ENCODE measurements at regions not wholly inside any gene's neighbourhood (a gene's known extent, or its start where the extent isn't known, plus 50 kb on each side); places are given as distances from the start of the nearest gene placed in this dataset.

DNA sequence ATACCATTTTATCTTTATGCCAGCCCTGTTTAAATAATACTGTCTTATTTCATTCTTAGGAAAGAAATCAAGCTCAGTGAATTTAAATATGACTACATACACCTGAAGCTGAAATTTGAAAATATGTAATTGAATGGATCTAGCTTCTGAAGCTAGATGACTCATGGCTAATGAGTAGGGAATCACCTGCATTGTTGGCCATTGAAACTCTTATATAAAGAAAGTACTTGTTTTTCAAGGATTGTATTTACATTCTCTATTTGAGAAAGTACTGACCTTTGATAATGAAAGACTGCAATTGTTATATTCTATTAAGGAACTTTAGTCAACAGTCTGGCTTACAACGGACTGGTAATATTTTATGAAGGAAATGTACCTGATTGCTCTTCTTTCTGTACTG lies 346.7 kb upstream of the LRATD1 start:
- no peak overlapping the region for H3K4me3 ChIP-seq (ENCODE audit: low read depth, low read length)
- H3K36me3 ChIP-seq (replicated peaks): no peaks in the 10 kb centered on the region
- no peak for TF ChIP-seq CTCF (IDR thresholded peaks at IDR 0.05; ENCODE audit: low read depth, low read length, missing control alignments)
- DNase-seq: no peak
- no peaks in the 10 kb centered on the region for H3K27me3 ChIP-seq (replicated peaks)
- H3K27ac ChIP-seq: no peak overlapping the region
- in situ Hi-C loops (cut with HindIII; ENCODE audit: low pct_ligation_motif_present, low sequenced_read_pairs): no loop called here

DNA sequence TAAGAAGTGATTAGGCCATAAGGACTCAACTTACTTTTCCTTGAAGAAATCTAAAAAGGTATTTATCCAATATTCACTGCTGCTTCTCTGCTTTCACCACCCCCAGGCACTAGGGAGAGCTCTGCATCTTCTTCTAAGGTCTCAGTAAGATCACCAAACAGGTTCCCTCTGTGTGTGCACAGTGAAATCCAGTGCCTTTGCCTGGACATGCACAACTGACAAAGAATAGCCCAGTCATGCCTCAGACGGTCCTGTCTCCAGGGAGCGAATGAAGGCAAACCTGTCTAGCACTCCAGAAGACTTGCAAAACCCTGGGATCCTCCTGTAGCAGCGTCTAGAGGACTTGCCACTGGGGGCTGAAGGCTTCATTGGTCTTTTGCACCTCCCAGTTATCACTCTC lies 344.5 kb upstream of the LRATD1 start:
- DNase-seq: no peak
- Histone ChIP-seq H3K36me3 (replicated peaks) (no peaks in the 10 kb centered on the region), H3K4me3 (ENCODE audit: low read depth, low read length) (no peak overlapping the region), H3K27me3 (replicated peaks) (no peaks in the 10 kb centered on the region), H3K27ac (no peak overlapping the region)
- no peak for TF ChIP-seq CTCF (IDR thresholded peaks at IDR 0.05; ENCODE audit: low read depth, low read length, missing control alignments)
- in situ Hi-C loops (cut with HindIII; ENCODE audit: low pct_ligation_motif_present, low sequenced_read_pairs): no loop called here

DNA sequence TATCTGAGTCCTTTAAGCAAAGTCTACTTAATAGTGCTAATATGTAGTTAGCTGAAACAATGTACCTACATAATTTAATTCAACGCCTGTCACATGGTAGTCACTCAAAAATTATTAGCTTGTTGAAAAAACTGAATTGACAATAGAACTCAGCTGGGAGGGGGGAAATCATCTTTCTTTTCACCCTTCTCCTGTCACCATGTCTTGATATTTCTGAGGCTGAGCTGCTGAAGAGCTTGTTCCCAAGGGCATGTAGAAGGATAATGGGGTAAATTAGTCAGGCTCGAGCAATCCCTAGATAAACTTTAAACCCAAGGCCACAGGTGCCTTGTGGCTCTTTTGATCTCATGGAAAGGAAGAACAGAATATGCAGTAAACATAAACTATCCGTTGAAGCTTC lies 339.6 kb upstream of the LRATD1 start:
- TF ChIP-seq CTCF (IDR thresholded peaks at IDR 0.05; ENCODE audit: low read depth, low read length, missing control alignments): no peak
- no peaks in the 10 kb centered on the region for H3K27me3 ChIP-seq (replicated peaks)
- H3K4me3 ChIP-seq (ENCODE audit: low read depth, low read length): no peak overlapping the region
- H3K36me3 ChIP-seq (replicated peaks): no peaks in the 10 kb centered on the region
- no peak overlapping the region for H3K27ac ChIP-seq
- DNase-seq: no peak
- in situ Hi-C loops (cut with HindIII; ENCODE audit: low pct_ligation_motif_present, low sequenced_read_pairs): no loop called here

- Histone ChIP-seq H3K27me3 (replicated peaks) (no peaks in the 10 kb centered on the region), H3K27ac (no peak overlapping the region), H3K4me3 (ENCODE audit: low read depth, low read length) (no peak overlapping the region), H3K36me3 (replicated peaks) (no peaks in the 10 kb centered on the region)
- DNase-seq: no peak
- in situ Hi-C loops (cut with HindIII; ENCODE audit: low pct_ligation_motif_present, low sequenced_read_pairs): no loop called here
- TF ChIP-seq CTCF (IDR thresholded peaks at IDR 0.05; ENCODE audit: low read depth, low read length, missing control alignments): no peak
Measured at GRCh38 chr2:14297340-14297739, 335.2 kb upstream of the LRATD1 start.

GRCh38 chr2:14297906-14298305 lies 334.6 kb upstream of the LRATD1 start:
- in situ Hi-C loops (cut with HindIII; ENCODE audit: low pct_ligation_motif_present, low sequenced_read_pairs): no loop called here
- TF ChIP-seq CTCF (IDR thresholded peaks at IDR 0.05; ENCODE audit: low read depth, low read length, missing control alignments): no peak
- H3K27ac ChIP-seq: no peak overlapping the region

DNA sequence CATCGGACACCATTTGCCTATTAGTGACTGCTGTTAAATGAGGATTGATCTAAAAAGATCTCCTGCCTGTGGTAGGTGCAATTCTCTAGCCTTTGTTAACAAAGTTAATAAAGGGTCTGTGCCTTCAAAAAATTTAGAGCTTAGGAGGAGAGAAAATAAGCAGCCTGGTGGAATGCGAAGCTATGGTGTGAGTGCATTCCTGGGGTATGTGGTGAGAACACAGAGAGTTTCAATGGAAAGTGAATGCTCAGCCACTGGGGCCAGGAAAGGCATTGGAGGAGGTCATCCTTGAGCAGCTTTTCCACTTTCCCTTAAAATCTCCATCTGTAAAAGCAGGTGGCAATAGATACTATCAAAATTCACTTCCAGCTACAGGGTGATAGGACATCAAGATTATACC lies 331.2 kb upstream of the LRATD1 start:
- in situ Hi-C loops (cut with HindIII; ENCODE audit: low pct_ligation_motif_present, low sequenced_read_pairs): no loop called here
- no peak overlapping the region for H3K4me3 ChIP-seq (ENCODE audit: low read depth, low read length)
- no peaks in the 10 kb centered on the region for H3K36me3 ChIP-seq (replicated peaks)
- no peak for TF ChIP-seq CTCF (IDR thresholded peaks at IDR 0.05; ENCODE audit: low read depth, low read length, missing control alignments)
- H3K27me3 ChIP-seq (replicated peaks): no peaks in the 10 kb centered on the region
- H3K27ac ChIP-seq: no peak overlapping the region
- no peak for DNase-seq

More at GRCh38 chr2:14297906-14298305, 334.6 kb upstream of the LRATD1 start:
- Histone ChIP-seq H3K27me3 (replicated peaks) (no peaks in the 10 kb centered on the region), H3K4me3 (ENCODE audit: low read depth, low read length) (no peak overlapping the region), H3K36me3 (replicated peaks) (no peaks in the 10 kb centered on the region)
- DNase-seq: no peak

All from brain microvascular endothelial cell (primary cell).